Fibroblast of peridontal ligament (primary cell): ENCODE measurements at regions not wholly inside any gene's neighbourhood (a gene's known extent, or its start where the extent isn't known, plus 50 kb on each side); places are given as distances from the start of the nearest gene placed in this dataset.
"Not testable (repeated sequence)": the region's sequence is repeated elsewhere in the genome, so short reads cannot be mapped to it uniquely, and the experiment has no call there.

Source experiments
- DNase-seq: peaks from one replicate; pipeline ENCODE4 v3.0.0-alpha.2; 2010; ENCODE audit errors: extremely low read depth

- no peak for DNase-seq
Measured at GRCh38 chr7:3162289-3162688, 118.6 kb upstream of the CARD11 start.

- DNase-seq, result not testable (repeated sequence)
Measured at GRCh38 chr7:3162798-3163197, 119.1 kb upstream of the CARD11 start.

DNA sequence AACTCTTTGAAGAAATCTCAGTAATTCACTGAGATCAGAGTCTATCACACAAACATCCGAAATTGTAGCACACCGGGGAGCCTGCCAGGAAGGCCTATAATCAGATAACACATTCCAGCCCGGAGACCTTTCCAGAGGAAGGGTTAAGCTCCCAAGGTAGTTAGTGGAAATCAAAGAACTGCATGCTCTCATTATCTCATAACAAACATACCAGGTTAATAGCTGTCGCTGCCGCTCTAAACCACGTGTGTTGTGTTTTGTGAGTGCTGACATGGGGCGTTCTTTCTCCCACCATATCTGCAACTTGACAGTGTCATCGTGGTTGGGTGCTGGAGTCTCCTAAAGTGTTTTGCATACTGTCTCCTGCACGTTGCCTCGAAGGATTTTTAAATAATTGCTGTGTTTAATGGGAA is 120.7 kb upstream of the CARD11 start:
- no peak for DNase-seq

- DNase-seq, result no peak
Measured at GRCh38 chr7:3165681-3166580, 122.3 kb upstream of the CARD11 start.

- no peak for DNase-seq
Measured at GRCh38 chr7:3167551-3167950, 123.9 kb upstream of the CARD11 start.

DNA sequence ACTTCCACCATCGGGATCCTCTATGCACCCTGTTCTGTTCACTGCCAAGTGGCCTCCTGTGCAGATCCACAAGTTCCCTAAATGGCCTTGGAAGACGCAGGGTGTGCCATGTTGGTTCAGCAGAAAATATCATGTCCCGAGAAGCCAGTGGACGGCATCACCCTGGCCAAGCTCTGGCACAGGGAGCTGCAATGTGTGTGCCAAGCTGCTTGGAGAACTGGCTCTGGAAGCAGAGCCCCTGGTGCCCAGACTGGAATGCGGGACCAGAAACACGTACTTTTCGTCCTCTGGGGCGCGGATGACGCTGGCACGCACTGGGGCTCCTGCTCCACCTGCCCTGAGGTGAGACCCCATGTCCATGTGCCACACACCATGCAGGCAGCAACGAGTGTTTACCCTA is 124.7 kb upstream of the CARD11 start:
- DNase-seq, result no peak

- DNase-seq, result no peak
Measured at GRCh38 chr7:3168869-3169268, 125.2 kb upstream of the CARD11 start.

DNA sequence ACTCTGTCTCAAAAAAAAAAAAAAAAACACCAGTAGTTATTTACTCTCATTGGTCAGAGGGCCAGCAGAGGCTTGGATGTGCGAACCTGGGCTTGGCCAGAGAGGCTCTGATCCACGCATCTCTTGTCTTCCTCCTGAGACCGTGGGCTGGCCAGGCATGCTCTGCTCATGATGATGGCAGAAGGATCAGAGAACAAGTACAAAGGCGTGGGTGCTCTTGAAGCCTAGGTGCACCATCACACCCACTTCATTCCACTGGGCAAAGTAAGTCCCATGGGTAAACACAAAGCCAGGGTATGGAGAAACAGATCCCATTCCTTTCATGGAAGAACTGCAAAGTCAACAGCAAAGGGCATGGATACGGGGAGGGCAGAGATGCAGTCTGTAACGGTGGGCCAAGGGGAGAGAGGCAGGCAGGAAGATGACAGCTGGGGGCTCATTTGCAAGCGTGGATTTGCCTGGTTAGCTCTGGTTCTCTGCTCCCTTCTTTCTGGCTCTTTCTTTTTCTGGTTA is 128.2 kb upstream of the SDK1 start:
- DNase-seq, result no peak

GRCh38 chr7:3174515-3175284 is 126.4 kb upstream of the SDK1 start:
- no peak for DNase-seq

DNA sequence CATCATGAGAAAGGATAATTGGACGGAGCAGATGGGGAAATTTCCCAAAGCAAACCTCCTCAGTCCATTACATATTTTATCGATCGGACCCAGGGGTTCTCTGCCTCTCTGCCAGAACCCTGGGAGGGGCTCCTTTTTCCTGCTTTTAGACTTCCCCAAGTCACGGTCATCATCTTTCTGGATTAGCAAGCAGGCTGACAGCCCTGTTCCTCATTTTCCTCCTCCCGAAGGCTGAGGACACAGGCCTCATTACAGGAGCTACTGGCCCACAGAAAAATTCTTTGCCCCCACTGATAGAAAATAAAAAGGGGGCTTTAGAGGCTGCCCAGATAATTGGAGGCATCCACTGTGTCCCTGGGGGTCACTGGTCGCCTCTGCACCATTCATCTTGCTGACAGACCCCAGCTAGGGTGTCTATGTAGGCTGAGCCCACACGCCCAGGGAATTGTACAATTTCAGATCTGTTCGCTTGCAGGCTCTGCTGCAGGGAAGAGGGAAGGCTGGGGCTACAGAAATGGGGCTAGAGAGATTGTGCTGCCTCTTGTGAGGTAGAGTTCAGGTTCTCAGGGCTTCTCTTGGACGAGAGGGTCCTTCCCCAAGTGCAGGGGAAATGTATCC is 125.7 kb upstream of the SDK1 start:
- DNase-seq, result no peak

- no peak for DNase-seq
Measured at GRCh38 chr7:3176112-3177000, 124.7 kb upstream of the SDK1 start.

DNA sequence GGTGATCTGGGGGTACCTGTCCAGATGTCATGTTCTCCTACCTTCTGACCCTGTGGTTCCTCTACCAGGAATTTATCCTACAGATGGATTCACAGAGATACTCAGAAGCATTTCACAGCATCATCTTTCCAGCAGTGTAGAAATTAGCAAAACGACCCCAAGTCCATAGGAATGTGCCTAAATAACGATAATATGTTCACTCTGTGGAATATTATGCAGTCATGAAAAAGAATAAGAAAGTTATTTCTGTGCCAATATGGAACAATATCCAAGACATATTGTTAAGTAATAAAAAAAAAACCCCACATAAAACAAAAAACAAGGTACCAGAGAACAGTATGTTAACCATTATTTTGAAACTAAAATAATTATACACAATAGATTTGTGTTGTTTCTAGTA is 123.8 kb upstream of the SDK1 start:
- no peak for DNase-seq

GRCh38 chr7:3179456-3179855 is 121.6 kb upstream of the SDK1 start:
- DNase-seq, result no peak

GRCh38 chr7:3180604-3181003 is 120.4 kb upstream of the SDK1 start:
- DNase-seq, result no peak

DNA sequence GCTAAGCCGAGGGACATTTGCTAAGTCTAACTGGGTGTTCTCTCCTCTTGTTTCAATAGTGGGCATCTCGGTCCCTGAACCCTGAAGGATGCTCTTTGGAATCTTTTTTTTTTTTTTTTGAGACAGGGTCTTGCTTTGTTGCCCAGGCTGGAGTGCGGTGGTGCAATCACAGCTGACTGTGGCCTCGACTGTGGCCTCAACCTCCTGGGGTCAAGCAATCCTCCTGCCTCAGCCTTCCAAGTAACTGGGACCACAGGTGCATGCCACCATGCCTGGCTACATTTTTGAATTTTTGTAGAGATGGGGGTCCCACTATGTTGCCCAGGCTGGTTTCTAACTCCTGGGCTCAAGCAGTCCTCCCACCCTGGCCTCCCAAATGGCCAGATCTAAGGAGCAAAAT is 119.0 kb upstream of the SDK1 start:
- not testable (repeated sequence) for DNase-seq

GRCh38 chr7:3187444-3188040 is 113.5 kb upstream of the SDK1 start:
- no peak for DNase-seq

GRCh38 chr7:3188946-3189345 is 112.1 kb upstream of the SDK1 start:
- no peak for DNase-seq

DNA sequence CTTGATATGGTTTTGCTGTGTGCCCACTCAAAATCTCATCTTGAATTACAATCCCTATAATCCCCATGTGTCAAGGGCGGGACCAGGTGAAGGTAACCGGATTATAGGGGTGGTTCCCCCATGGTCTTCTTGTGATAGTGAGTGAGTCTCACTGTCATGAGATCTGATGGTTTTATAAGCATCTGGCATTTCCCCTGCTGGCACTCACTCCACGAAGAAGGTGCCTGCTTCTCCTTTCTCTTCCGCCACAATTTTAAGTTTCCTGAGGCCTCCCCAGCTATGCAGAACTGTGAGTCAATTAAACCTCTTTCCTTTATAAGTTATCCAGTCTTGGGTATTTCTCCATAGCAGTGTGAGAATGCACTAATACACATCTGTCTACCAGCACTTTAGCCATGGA is 109.5 kb upstream of the SDK1 start:
- DNase-seq, result no peak

GRCh38 chr7:3192669-3193068 is 108.4 kb upstream of the SDK1 start:
- DNase-seq, result no peak

DNA sequence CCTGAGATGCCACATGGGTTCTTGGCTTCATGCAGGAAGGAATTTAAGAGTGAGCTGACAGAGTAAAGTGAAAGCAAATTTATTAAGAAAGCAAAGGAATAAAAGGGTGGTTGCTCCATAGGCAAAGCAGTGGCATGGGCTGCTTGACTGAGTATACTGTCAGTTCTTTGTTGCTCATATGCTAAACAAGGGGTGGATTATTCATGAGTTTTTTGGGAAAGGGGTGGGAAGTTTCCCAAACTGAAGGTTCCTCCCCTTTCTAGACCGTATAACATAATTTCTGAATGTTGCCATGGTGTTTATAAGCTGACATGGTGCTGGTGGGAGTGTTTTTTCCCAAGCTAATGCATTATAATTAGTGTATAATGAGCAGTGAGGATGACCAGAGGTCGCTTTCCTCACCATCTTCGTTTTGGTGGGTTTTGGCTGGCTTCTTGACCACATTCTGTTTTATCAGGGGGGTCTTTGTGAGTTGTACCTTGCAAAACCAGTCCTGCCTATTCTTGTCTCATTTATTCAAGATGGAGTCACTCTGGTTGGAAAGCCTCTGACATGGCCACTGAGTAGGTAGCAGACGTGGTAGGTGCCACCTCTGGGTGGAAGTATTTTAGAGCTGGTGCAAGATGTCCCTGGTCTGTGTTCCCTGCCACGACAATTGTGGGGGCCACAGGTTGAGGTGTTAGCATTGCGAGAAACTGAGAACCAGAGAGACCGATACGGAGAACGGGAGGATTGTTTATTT is 107.5 kb upstream of the SDK1 start:
- no peak for DNase-seq
